ENCODE measurements at regions not wholly inside any gene's neighbourhood (a gene's known extent, or its start where the extent isn't known, plus 50 kb on each side); places are given as distances from the start of the nearest gene placed in this dataset.

DNA sequence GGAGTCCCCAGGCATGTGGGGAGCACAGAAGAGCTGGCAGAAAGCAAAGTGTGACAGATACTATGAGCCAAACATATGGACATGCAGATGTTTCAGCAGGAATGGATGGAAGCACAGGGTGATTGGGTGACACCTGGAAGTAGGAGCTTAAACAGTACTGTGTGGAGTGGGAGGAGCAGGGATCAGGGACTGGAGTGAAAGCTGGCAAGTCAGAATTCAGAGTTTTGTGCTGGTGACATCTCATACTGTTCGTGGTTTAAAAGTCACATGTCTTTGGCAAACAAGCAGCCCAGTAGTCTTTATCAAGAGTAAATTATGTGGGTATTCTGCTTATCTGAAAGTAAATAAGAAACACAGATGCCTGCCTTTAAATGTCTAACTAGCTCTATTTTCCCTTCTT, 408.2 kb downstream of the COG6 start:
- TF ChIP-seq, protein P1, sequence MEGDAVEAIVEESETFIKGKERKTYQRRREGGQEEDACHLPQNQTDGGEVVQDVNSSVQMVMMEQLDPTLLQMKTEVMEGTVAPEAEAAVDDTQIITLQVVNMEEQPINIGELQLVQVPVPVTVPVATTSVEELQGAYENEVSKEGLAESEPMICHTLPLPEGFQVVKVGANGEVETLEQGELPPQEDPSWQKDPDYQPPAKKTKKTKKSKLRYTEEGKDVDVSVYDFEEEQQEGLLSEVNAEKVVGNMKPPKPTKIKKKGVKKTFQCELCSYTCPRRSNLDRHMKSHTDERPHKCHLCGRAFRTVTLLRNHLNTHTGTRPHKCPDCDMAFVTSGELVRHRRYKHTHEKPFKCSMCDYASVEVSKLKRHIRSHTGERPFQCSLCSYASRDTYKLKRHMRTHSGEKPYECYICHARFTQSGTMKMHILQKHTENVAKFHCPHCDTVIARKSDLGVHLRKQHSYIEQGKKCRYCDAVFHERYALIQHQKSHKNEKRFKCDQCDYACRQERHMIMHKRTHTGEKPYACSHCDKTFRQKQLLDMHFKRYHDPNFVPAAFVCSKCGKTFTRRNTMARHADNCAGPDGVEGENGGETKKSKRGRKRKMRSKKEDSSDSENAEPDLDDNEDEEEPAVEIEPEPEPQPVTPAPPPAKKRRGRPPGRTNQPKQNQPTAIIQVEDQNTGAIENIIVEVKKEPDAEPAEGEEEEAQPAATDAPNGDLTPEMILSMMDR (IDR thresholded peaks at IDR 0.05; ENCODE audit: low read depth, low read length), result no peak
- TF ChIP-seq POLR2A (IDR thresholded peaks at IDR 0.05; ENCODE audit: extremely low read depth, insufficient read length), result no peak

All from NB4 (cell line).